K562 (cell line): ENCODE measurements at regions not wholly inside any gene's neighbourhood (a gene's known extent, or its start where the extent isn't known, plus 50 kb on each side); places are given as distances from the start of the nearest gene placed in this dataset.

Source experiments
- ATAC-seq: fragments of 200-7000 bp; cut with Tn5 transposase; 3 replicates; pipeline ENCODE4 v1.9.1; 2020; ENCODE audit warnings: moderate library complexity
- BruUV-seq: library from RNA; stranded (reverse); fragments of 400-500 nt; replicated peaks from 2 replicates; lab custom pipeline; 2021; lab: Mats Ljungman, UMichigan
- CTCF ChIA-PET: fragments of 300-600 bp; formaldehyde crosslinking; extraction: SDS; loops from one replicate; lab custom pipeline; 2021; ENCODE audit warnings: low intra/inter-chr PET ratio; lab: Yijun Ruan, JAX
- POLR2A ChIA-PET: fragments of 300-600, 350-650 bp; sonication (Branson Sonifier 250); formaldehyde crosslinking; extraction: SDS; loops from one replicate; lab custom pipeline; 2021; ENCODE audit warnings: antibody characterized with exemption, inconsistent platforms; lab: Yijun Ruan, JAX
- DNase-seq, 4 experiments: peaks; one replicate each; pipeline versions ENCODE4 v3.0.0 to v3.0.0-alpha.2; 2011 to 2018; ENCODE audit warnings: low spot score in 3 of 4, mixed read lengths in 3 of 4; ENCODE audit errors: extremely low read depth in 1 of 4
- FAIRE-seq: peaks from 2 replicates; lab custom pipeline; 2011; peaks lifted over from hg19 to GRCh38; lab: Jason Lieb, UNC
- H2AFZ ChIP-seq: 2 replicates; pipeline ENCODE4 v1.6.0; 2011; ENCODE audit warnings: low read depth, low read length, control low read depth, inconsistent platforms
- H3K27ac ChIP-seq: fragments of 200-600 bp; 3 replicates; pipeline ENCODE4 v1.8.0; 2011; ENCODE audit warnings: low read depth, mild to moderate bottlenecking, control low read depth, inconsistent platforms, low read length, moderate library complexity, mixed read lengths; ENCODE audit errors: extremely low read depth
- H3K27me3 ChIP-seq, 2 experiments: fragments of 300-600 bp in 1 of 2; 2 replicates in 1 of 2; 3 replicates in 1 of 2; pipeline versions ENCODE4 v1.6.0 to v1.8.0; 2011; ENCODE audit warnings: inconsistent platforms in 2 of 2, low read length in 2 of 2, mild to moderate bottlenecking in 1 of 2, mixed read lengths in 1 of 2, moderate library complexity in 1 of 2; ENCODE audit not compliant: control insufficient read depth in 2 of 2, insufficient read depth in 2 of 2
- H3K36me3 ChIP-seq: fragments of 300-600 bp; 3 replicates; pipeline ENCODE4 v1.8.0; 2011; ENCODE audit warnings: mild to moderate bottlenecking, low read length, inconsistent platforms; ENCODE audit not compliant: control insufficient read depth, insufficient read depth
- H3K4me1 ChIP-seq, 2 experiments: fragments of 200-600 bp in 1 of 2; replicated peaks in 1 of 2; 2 replicates in 1 of 2; 3 replicates in 1 of 2; pipeline versions ENCODE4 v1.5.1 to v1.8.0; 2011; ENCODE audit warnings: inconsistent platforms in 2 of 2, low read length in 2 of 2, mild to moderate bottlenecking in 1 of 2, mixed read lengths in 1 of 2, moderate library complexity in 1 of 2; ENCODE audit not compliant: control insufficient read depth in 2 of 2, insufficient read depth in 2 of 2
- H3K4me2 ChIP-seq: 2 replicates; pipeline ENCODE4 v1.6.1; 2011; ENCODE audit warnings: low read length, control low read depth, inconsistent platforms, mixed read lengths; ENCODE audit not compliant: insufficient read depth
- H3K4me3 ChIP-seq: fragments of 200-600 bp; sonication (generic), shearing (Covaris generic); 2 replicates; pipeline ENCODE4 v1.5.1; 2016; ENCODE audit warnings: control low read depth, inconsistent platforms
- H3K79me2 ChIP-seq: fragments of 200-600 bp; 3 replicates; pipeline ENCODE4 v1.8.0; 2011; ENCODE audit warnings: low read length, inconsistent platforms; ENCODE audit not compliant: control insufficient read depth, insufficient read depth
- H3K9ac ChIP-seq, 2 experiments: 2 replicates each; pipeline versions ENCODE4 v1.6.0 to v1.6.1; 2011; ENCODE audit warnings: low read depth in 2 of 2, low read length in 2 of 2, control low read depth in 1 of 2, inconsistent platforms in 1 of 2, mild to moderate bottlenecking in 1 of 2, mixed read lengths in 1 of 2; ENCODE audit not compliant: insufficient read depth in 1 of 2
- H3K9me1 ChIP-seq: one replicate; pipeline ENCODE4 v1.6.0; 2011; ENCODE audit warnings: inconsistent platforms, mild to moderate bottlenecking, low read length, moderate library complexity; ENCODE audit not compliant: control insufficient read depth, insufficient read depth
- H3K9me3 ChIP-seq: replicated peaks from 2 replicates; pipeline ENCODE4 v1.5.1; 2011; ENCODE audit warnings: low read depth, low read length, inconsistent platforms; ENCODE audit not compliant: control insufficient read depth, insufficient read depth
- H4K20me1 ChIP-seq: replicated peaks from 2 replicates; pipeline ENCODE4 v1.6.1; 2011; ENCODE audit warnings: low read length, inconsistent platforms, mixed read lengths; ENCODE audit not compliant: control insufficient read depth, insufficient read depth
- ATF2 ChIP-seq: sonication (generic); formaldehyde crosslinking; IDR thresholded peaks from 2 replicates; pipeline ENCODE4 v1.8.1; 2022; ENCODE audit warnings: missing genetic modification reagents
- CEBPB ChIP-seq: fragments of 450-650 bp; IDR thresholded peaks from 2 replicates; pipeline ENCODE4 v1.6.1; 2016; ENCODE audit warnings: missing genetic modification characterization, missing compliant biosample characterization
- HMGN3 ChIP-seq: IDR thresholded peaks from 2 replicates; pipeline ENCODE4 v1.6.1; 2011; ENCODE audit warnings: borderline replicate concordance, low read depth, mild to moderate bottlenecking, mixed read lengths, low read length; ENCODE audit not compliant: insufficient read length; ENCODE audit errors: extremely low read depth
- KDM2B ChIP-seq: fragments of 250-450 bp; sonication (Bioruptor Pico); IDR thresholded peaks from 2 replicates; pipeline ENCODE4 v1.8.0; 2021; ENCODE audit warnings: mild to moderate bottlenecking, moderate library complexity
- TBL1XR1 ChIP-seq, 2 experiments: IDR thresholded peaks; 2 replicates each; pipeline ENCODE4 v1.6.1; 2012; ENCODE audit warnings: improper control_type of control experiment in 2 of 2, low read length in 2 of 2, mild to moderate bottlenecking in 1 of 2
- ZBTB7A ChIP-seq: IDR thresholded peaks from 2 replicates; pipeline ENCODE4 v1.6.1; 2011; ENCODE audit warnings: low read depth, mild to moderate bottlenecking, low read length, moderate library complexity, borderline replicate concordance; ENCODE audit not compliant: control insufficient read depth
- ZNF263 ChIP-seq: sonication (generic); formaldehyde crosslinking; IDR thresholded peaks from 2 replicates; pipeline ENCODE4 v1.8.0; 2022; ENCODE audit warnings: mild to moderate bottlenecking, missing genetic modification reagents, borderline replicate concordance
- ZNF518B ChIP-seq: fragments of 250-450 bp; sonication (Bioruptor Pico); IDR thresholded peaks from 2 replicates; pipeline ENCODE4 v1.5.0; 2021; ENCODE audit warnings: mild to moderate bottlenecking, moderate library complexity
- ZNF609 ChIP-seq: sonication (generic); formaldehyde crosslinking; IDR thresholded peaks from 2 replicates; pipeline ENCODE4 v1.8.1; 2023; ENCODE audit warnings: missing genetic modification reagents, mild to moderate bottlenecking, borderline replicate concordance
- WGBS: fragments of 100-300 bp; shearing (Covaris generic); methylation state at CpG from one replicate; pipeline ENCODE4 v1.1.6; 2016; ENCODE audit warnings: low coverage, mixed read lengths; ENCODE audit not compliant: insufficient coverage; ENCODE audit errors: missing lambda C conversion rate; 5-methylcytosine and 5-hydroxymethylcytosine counted together
- in situ Hi-C: fragments of 300-500 bp; cut with MboI; formaldehyde crosslinking; loops from 4 replicates; pipeline ENCODE4 v1.15.0; 2018; ENCODE audit warnings: inconsistent platforms, mixed read lengths
- intact Hi-C: fragments of 100-400 bp; cut with micrococcal nuclease; formaldehyde crosslinking; loops from 2 replicates; pipeline ENCODE4 v1.14.2; 2022

- DNase-seq (no peak), FAIRE-seq (no peak), ATAC-seq (no peak)
- Histone ChIP-seq H3K9ac (no peak overlapping the region), H3K4me2 (no peak overlapping the region), H3K36me3 (no peaks in the 10 kb centered on the region), H3K4me3 (no peak overlapping the region), H4K20me1 (no peaks in the 10 kb centered on the region), H3K4me1 (no peaks in the 10 kb centered on the region), H3K27ac (no peak overlapping the region), H3K27me3 (no peaks in the 10 kb centered on the region), H3K9me3 (0 out of 2 replicates have a peak, but pooled peaks cover 2% of the 10 kb centered on the region), H3K79me2 (no peaks in the 10 kb centered on the region), H2AFZ (no peak overlapping the region), H3K9me1 (no peaks in the 10 kb centered on the region)
- no peak for TF ChIP-seq ZNF263 (CRISPR knock-in tag)
- no peak for TF ChIP-seq KDM2B (CRISPR knock-in tag)
- no peak for TF ChIP-seq ZBTB7A
- no peak for TF ChIP-seq TBL1XR1 (IDR thresholded peaks at IDR 0.05; ENCODE audit: low read length in 2 of 2)
- no peak for TF ChIP-seq ATF2 (CRISPR knock-in tag)
- TF ChIP-seq ZNF609 (CRISPR knock-in tag): no peak
- no peak for TF ChIP-seq CEBPB (tag)
- TF ChIP-seq ZNF518B (CRISPR knock-in tag): no peak
- no peak for TF ChIP-seq HMGN3
- WGBS: 4% methylated on average over 3 of the region's 3 CpGs
- BruUV-seq: no TSS peak
- POLR2A ChIA-PET: no interaction called here
- CTCF ChIA-PET: no interaction called here
- in situ Hi-C loops (no loop called here), intact Hi-C loops (no loop called here)
Observed at GRCh38 chr4:188767496-188767895, 628.3 kb downstream of the TRIML1 start.
